ENCODE measurements at regions not wholly inside any gene's neighbourhood (a gene's known extent, or its start where the extent isn't known, plus 50 kb on each side); places are given as distances from the start of the nearest gene placed in this dataset.

DNA sequence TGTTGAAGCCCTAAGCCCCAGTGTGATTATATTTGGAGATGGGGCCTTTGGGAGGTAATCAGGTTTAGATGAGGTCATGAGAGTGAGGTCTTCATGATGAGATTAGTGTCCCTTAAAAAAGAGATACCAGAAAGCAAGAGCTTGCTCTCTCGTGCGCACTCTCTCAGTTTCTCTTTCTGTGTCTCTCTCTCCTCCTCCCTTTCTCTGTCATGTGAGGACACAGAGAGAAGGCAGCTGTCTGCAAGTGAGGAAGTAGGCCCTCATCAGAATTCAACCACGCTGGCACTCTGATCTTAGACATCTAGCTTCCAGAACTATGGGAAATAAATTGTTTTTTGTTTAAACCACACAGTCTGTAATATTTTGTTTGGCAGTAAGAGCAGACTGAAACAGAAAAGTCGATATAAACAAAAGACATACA is 180.5 kb downstream of the IBTK start:
- Mint-ChIP-seq H3K27me3 (ENCODE audit: insufficient read depth) (no peaks in the 10 kb centered on the region), H3K9me3 (no peaks in the 10 kb centered on the region)
- no peak for DNase-seq

DNA sequence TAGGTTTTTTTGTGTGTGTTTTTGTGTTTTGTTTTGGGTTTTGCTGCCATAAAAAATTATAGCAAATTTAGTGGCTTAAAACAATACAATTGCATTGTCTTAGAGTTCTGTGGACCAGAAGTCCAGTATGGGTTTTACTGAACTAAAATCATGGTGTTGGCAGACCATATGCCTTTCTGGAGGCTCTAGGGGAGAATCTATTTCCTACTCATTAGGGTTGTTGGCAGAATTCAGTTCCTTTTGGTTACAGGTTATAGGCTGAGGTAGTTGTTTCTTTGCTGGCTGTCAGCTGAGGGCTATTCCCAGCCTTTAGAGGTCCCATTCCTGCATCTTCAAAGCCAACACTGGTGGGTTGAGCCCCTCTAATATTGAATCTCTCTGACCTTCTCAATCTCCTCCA is 181.3 kb downstream of the IBTK start:
- TF ChIP-seq, protein P1, sequence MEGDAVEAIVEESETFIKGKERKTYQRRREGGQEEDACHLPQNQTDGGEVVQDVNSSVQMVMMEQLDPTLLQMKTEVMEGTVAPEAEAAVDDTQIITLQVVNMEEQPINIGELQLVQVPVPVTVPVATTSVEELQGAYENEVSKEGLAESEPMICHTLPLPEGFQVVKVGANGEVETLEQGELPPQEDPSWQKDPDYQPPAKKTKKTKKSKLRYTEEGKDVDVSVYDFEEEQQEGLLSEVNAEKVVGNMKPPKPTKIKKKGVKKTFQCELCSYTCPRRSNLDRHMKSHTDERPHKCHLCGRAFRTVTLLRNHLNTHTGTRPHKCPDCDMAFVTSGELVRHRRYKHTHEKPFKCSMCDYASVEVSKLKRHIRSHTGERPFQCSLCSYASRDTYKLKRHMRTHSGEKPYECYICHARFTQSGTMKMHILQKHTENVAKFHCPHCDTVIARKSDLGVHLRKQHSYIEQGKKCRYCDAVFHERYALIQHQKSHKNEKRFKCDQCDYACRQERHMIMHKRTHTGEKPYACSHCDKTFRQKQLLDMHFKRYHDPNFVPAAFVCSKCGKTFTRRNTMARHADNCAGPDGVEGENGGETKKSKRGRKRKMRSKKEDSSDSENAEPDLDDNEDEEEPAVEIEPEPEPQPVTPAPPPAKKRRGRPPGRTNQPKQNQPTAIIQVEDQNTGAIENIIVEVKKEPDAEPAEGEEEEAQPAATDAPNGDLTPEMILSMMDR (IDR thresholded peaks at IDR 0.05) = no peak
- Mint-ChIP-seq H3K4me1 (ENCODE audit: low read depth) (no peaks in the 10 kb centered on the region), H3K27ac (no peak overlapping the region), H3K27me3 (ENCODE audit: insufficient read depth) (no peaks in the 10 kb centered on the region), H3K4me3 (no peak overlapping the region), H3K36me3 (ENCODE audit: low read depth) (no peaks in the 10 kb centered on the region), H3K9me3 (no peaks in the 10 kb centered on the region)
- DNase-seq = no peak

More for the DNA sequence above, 180.5 kb downstream of the IBTK start:
- TF ChIP-seq, protein P1 (IDR thresholded peaks at IDR 0.05) = no peak
- Mint-ChIP-seq H3K4me3 (no peak overlapping the region), H3K4me1 (ENCODE audit: low read depth) (peaks cover 4% of the 10 kb centered on the region), H3K36me3 (ENCODE audit: low read depth) (no peaks in the 10 kb centered on the region), H3K27ac (no peak overlapping the region)

DNA sequence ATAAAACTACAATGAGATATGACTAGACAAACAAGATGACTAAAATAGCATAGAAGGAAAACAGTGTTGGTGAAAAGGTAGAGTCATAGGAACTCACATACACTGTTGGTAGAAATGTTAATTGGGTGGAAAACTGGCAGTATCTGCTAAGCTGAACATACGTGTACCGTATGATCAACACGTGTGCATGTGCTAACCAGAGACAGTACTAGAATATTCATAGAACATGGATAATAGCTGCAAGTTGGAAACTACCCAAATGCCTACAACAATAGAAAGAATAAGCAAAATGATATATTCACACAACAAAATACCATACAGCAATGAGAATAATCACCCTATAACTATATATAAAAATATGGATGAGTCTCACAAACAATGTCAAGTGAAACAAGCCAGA is 184.0 kb downstream of the IBTK start:
- no peaks in the 10 kb centered on the region for H3K9me3 Mint-ChIP-seq
- no peak overlapping the region for H3K27ac Mint-ChIP-seq
- TF ChIP-seq, protein P1 (IDR thresholded peaks at IDR 0.05) = no peak
- H3K36me3 Mint-ChIP-seq (ENCODE audit: low read depth) = no peaks in the 10 kb centered on the region
- DNase-seq = no peak
- no peak overlapping the region for H3K4me3 Mint-ChIP-seq
- H3K27me3 Mint-ChIP-seq (ENCODE audit: insufficient read depth) = no peaks in the 10 kb centered on the region
- H3K4me1 Mint-ChIP-seq (ENCODE audit: low read depth) = no peaks in the 10 kb centered on the region

DNA sequence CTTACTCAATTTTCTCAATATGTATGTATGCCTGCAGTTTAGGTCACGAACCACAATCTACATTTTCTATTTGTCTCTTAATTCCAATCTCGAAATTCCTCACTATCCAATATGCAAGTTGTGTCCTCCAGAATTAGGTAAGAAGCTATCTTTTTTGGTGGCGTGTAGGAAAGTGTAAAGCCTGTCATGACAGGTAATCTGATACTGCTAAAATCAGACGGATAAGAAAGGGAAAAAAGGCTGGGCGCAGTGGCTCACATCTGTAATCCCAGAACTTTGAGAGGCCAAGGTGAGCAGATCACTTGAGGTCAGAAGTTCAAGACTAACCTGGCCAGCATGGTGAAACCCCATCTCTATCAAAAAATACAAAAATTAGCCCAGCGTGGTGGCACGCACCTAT is 185.3 kb downstream of the IBTK start:
- Mint-ChIP-seq H3K27me3 (ENCODE audit: insufficient read depth) (no peaks in the 10 kb centered on the region), H3K4me1 (ENCODE audit: low read depth) (peaks cover 11% of the 10 kb centered on the region), H3K27ac (no peak overlapping the region), H3K9me3 (no peaks in the 10 kb centered on the region), H3K4me3 (no peak overlapping the region), H3K36me3 (ENCODE audit: low read depth) (no peaks in the 10 kb centered on the region)
- TF ChIP-seq, protein P1 (IDR thresholded peaks at IDR 0.05) = no peak
- no peak for DNase-seq

DNA sequence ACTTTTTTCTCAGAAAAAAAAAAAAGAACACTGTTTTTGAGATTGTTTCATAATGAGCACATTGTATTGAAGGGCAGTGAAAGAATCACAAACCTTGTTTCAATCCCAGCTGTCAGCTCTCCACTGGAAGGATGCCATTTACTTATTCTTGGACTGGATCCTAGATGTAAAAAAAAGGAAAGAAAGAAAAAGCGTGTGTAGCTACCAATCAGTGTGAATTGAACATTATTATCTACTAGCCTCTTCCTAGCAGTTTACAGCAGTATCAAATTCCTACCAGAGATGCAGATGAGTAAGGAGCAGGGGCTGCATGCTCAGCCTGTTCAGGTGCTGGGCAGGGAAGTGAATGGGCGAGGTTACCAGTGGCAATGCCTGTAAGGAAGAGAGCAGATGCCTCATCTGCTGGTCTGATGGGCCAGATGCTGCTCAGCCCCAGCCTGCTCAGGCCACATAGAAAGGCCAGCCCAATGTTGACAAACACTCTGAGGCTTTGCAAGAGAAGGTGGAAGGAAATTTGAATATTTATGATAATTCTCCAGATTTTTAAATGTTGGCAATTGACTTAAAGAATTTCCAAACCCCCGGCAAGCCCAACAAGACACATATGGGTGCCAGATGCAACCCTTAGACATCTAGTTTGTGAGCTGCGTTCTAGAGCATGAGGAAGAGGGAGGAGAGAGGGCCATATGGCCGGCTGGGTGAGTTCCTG is 189.5 kb downstream of the IBTK start:
- TF ChIP-seq, protein P1 (IDR thresholded peaks at IDR 0.05) = no peak
- Mint-ChIP-seq H3K4me3 (no peak overlapping the region), H3K36me3 (ENCODE audit: low read depth) (no peaks in the 10 kb centered on the region), H3K4me1 (ENCODE audit: low read depth) (peaks cover 12% of the 10 kb centered on the region), H3K9me3 (no peaks in the 10 kb centered on the region), H3K27ac (no peak overlapping the region), H3K27me3 (ENCODE audit: insufficient read depth) (no peaks in the 10 kb centered on the region; the same call in 1 of the 2 replicates)
- DNase-seq = no peak
